Fibroblast of gingiva (primary cell): ENCODE measurements at regions not wholly inside any gene's neighbourhood (a gene's known extent, or its start where the extent isn't known, plus 50 kb on each side); places are given as distances from the start of the nearest gene placed in this dataset.
A peak's percentile ranks its signal among the peaks of the same experiment; 100 is the strongest.

Experiments used
- DNase-seq: peaks from one replicate; pipeline ENCODE4 v3.0.0-alpha.2; 2011; ENCODE audit warnings: low read depth

DNA sequence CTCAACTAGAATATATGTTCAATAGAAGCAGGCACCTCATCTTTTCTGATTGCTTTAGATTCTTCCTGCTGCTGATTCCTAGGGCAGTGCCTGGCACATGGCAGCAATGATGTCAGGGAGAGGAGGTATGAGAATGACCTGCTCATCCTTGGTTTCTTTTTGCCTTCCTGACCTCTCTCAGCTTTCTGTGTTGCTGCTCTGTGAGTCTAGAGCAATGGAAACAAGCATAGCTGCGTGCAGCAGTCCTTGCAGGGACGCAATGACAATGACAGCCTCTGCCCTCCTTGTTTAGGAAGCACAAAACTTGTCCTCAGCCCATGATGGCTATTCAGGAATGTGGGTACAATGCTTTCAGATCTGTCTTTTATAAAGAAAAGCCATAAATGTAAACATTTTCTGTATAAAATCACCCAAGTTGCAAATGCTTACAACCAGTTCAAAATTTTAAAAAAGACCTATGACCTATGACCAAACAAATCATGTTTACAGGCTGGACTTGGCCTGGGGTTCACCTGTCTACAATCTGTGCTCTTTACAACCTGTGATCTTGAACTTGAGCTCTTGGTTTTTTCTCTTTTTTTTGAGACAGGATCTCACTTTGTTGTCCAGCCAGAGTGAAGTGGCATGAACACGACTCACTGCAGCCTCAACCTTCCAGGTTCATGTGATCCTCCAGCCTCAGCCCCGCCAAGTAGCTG is 549.4 kb upstream of the ATP2B1 start:
- no peak for DNase-seq

- DNase-seq: peak; percentile 3
Observed at GRCh38 chr12:90254796-90255195, 546.2 kb upstream of the ATP2B1 start.

DNA sequence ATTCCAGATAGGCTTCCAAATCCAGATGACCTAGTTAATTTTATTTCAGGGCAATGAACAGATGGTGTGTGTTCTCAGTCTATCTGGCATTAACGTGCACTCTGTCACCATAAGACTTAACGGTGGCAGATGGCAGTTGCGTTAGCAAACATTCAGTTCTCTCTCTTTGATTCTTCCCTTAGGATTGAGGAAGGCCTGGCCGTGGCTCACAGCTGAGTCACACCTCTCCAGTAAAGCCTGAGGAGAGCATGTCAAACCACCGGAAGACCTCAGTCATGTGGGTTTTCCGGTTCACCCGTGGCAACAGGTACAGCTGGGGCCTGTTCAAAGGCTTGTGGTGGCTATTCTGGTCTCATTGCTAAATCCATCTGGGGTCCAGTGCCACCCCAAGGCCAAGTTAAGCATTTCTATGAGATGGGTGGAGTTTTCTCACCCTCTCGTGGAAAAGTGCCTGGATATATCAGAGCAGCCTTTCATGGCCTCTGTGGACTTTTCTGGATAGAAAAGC is 545.1 kb upstream of the ATP2B1 start:
- peak; percentile 10 for DNase-seq

- DNase-seq: no peak
Observed at GRCh38 chr12:90253136-90253535, 544.5 kb upstream of the ATP2B1 start.

DNA sequence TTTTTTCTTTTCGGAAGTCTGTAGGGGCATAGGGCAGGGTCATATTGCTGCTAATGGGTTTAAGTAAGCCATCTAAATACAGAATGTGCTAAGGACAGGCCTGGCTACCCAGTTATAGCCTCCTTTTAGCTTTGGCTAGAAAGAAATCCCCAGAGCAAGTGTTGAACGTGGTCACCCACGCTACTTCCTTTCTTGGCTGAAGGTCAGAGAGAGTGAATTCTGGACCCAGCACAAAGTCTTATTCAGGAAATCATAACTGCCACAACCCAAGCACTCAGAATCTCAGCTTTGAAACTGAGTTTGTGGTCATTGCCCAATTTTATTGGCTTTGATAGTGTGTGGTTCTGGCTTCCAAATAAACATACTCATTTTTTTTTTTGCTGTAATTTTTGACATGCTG is 542.1 kb upstream of the ATP2B1 start:
- DNase-seq: peak; percentile 57

GRCh38 chr12:90250042-90250441 is 541.4 kb upstream of the ATP2B1 start:
- no peak for DNase-seq

DNA sequence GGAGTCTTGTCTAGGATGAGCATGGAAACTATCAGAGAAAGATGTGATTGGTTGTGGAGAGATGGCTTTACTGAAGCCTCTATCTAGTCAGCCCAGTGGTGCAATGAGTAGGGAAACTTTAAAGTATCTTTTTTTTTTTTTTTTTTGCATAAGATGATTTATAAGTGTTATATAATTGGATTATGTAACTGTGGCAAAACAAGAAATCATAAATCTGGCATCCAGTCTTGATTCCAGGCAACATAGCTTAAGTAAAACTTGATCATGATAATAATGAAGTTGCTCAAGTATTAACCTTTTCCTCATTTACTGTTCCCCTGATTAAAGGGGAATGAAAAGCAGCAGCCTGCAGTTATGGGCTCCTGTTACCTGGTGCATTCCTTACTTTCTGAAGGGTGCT is 538.0 kb upstream of the ATP2B1 start:
- no peak for DNase-seq

DNA sequence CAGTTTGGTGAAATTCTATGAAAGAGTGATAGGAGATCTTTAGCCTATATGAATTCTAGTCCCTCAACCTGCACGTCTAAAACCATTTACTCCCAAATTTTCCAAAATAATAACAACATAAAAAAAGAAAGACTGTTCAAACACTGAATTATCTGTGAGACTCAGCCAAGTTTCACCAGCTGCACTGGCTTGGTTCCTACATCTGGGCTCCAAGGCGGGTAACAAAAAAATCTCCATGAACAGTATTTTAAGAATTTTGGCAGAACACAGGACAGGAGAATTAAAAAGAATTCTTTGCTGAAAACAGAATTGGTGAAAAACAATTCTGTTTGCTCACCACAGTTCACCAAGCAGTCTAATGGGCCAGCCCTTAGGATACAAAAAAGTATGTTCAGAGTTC is 536.8 kb upstream of the ATP2B1 start:
- DNase-seq: no peak

DNA sequence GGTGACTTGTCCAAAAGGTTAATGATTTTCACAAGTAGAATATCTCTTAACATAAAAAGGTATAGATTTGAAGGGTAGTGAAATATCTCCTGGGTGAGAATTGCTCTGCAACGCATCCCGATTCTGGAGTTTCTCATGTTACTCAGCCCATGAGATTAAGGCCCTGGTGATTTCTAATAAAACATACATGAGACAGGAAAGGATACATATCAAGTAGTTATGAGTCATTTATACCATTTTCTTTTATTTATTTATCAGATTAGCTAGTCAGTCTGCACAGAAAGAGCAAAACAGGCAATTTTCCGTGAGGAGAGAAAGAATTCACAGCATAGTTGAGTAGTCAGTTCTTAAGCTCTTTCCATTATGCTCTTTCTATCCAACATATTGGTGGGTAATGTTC is 535.6 kb upstream of the ATP2B1 start:
- no peak for DNase-seq

DNA sequence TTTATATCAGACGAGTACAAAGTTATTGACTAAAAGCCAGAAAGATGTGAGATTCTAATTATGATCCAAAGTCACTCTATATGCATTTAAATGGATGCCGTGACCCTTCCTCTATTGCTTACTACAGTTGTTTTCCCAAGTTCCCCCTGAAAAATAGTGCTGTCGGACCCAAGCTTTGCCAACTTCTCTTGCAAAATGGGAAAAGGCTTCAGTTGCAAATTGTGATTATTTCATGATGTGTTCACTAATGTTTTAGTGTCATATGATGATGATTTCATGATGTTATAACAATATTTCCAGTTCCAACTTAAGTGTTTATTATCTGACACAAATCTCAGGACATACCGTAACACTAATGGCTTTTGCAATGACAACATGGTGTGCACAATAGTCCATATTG is 534.6 kb upstream of the ATP2B1 start:
- DNase-seq: no peak

GRCh38 chr12:90239732-90240260 is 531.2 kb upstream of the ATP2B1 start:
- no peak for DNase-seq

DNA sequence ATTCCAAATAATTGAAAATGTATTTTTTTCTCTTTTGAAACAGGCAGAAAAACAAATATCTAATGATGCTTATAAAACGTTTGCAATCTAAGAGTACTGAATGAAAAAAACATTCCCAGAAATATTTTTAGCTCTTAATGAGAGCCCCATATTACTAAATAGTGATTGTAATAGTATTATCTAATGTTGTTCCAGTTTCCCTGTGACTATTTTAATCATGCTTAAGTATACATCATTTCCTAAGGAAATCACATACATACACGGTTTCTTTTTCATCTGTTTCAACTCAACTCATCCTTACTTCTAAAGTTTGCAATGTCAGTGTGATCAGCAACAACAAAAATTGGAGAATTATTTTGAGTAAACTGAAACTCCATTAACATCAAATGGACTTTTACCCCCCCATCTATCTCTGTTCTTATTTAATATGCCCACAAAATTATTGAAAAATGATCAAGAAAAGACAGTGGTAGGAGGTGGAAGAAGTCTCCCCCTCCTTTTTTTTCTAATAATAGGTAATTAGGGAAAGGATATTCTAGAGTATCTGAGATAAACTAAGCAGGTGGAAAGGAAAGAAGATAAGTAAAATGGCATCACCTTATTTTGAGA is 530.1 kb upstream of the ATP2B1 start:
- DNase-seq: no peak

DNA sequence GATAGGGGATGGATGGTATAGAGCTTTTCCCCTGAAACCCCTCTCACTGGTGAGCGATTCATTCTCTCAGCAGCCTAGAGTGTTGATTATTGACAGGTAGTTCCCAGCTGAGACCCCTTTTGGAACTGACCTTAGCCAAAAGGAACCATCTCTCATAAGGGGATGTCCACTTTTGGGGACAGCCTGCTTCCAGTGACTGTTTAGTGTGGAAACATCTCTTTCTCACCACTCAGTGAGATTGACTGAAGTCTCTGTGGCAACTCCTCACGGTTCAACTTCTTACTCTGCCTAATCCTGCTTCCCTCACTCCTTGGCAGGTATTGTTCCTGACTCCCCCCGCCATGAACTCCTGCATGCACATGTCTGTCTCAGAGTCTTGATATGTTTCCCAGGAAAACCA is 529.2 kb upstream of the ATP2B1 start:
- no peak for DNase-seq

GRCh38 chr12:90235642-90236041 is 527.0 kb upstream of the ATP2B1 start:
- peak; percentile 51 for DNase-seq

DNA sequence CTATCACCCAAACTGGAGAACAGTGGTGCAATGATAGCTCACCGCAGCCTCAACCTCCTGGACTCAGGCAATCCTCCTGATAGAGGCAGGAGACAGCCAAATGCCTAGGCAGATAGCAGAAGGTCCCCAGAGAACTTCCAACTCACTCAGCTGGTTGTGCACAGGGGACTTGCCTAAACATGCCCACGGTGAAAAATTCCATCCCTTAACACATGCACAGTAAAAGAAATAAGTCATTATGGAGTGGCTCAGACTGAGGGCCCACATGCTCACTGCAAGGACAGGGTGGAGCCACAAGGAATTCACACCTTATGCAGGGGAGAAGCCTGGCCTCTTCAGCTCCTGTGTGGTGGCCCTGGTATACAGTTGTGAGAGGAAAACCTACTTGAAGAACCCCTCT is 525.8 kb upstream of the ATP2B1 start:
- peak; percentile 22 for DNase-seq

DNA sequence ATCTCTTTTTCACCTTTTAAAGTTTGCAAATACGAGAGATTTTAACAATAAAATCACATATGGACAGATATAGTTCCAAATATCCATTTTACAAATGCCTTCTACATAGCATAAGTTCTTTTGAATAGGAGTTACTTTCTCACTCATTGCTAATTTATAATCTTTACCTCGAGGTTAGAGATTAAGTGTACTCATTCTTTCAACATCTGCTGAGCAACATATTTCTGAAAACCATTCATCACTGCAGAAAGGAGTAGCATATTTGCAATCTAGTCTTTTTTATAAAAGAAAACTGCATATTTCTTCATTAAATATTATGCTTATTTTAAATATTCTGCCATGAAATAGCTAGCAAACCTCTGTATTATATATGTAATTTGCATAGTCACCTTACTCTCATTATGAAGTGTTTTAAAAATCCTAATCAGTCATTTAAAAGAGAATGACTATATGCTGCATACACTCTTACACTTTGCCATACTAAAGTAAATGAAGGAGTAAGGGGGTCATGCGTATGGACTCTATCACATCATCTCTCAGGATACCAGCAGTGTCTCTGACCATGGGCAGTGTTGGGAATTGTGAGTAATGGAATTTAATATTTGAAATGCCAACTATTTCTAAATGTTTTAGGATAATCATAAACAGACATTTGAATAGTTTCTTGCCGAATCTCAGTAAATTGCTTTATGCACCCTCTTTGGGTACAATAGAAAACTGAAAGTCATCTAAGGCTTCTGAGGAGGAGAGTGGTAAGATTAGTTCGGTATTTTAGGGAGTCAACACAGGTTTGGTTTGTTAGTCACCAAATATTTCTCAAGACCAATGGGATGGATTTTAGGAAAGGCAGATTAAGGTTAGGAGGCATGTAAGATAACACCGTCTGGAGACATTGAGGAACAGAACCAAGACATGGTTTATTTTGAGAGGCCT is 524.8 kb upstream of the ATP2B1 start:
- peak; percentile 51 for DNase-seq

GRCh38 chr12:90229407-90230170 is 521.0 kb upstream of the ATP2B1 start:
- no peak for DNase-seq

DNA sequence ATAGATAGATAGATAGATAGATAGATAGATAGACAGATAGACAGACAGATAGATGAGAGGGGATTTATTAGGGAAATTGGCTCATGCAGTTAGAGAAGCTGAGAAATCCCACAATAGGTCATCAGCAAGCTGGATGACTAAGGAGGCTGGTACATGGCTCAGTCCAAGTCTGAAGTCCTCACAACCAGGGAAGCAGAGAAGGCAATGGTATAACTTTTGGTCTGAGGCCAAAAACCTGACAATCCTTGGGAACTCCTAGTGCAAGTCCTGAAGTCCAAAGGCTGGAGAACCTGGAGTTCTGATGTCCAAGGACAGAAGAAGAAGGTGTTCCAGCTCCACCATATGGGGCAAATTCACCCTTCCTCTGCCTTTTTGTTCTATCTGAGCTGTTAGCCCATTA is 517.6 kb upstream of the ATP2B1 start:
- DNase-seq: no peak

DNA sequence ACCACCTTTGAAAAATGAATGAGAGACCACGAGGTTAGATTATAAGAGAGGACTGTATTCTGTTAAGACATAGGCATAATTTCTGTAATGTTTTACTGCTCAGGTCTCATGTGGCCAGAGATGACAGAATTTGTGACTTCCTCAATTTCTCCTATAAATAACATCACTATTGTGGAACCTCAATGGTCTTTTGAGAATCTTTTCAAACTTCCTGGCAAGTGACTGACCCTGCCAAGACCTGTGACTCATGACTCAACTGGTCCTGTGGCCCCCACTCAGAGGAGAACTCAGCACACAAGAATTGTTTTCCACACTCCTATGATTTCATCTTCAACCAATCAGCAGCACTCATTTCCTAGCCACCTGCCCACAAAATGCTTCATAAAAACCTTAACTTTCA is 508.2 kb upstream of the ATP2B1 start:
- no peak for DNase-seq

GRCh38 chr12:90216020-90216552 is 507.4 kb upstream of the ATP2B1 start:
- no peak for DNase-seq

- no peak for DNase-seq
Observed at GRCh38 chr12:90211017-90211416, 502.4 kb upstream of the ATP2B1 start.

DNA sequence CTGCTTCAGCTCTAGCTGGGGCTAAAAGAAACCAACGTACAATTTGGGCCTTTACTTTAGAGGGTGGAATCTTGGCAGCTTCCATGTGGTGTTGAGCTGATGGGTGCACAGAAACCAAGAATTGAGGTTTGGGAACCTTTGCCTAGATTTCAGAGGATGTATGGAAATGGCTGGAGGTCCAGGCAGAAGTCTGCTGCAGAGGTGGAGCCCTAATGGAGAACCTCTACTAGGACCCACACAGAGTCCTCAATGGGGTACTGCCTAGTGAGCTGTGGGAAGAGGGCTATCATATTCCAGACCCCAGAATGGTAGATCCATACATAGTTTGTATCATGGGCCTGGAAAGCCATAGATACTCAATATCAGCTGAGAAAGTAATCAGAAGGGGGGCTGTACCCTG is 500.4 kb upstream of the ATP2B1 start:
- no peak for DNase-seq
